ENCODE measurements at regions not wholly inside any gene's neighbourhood (a gene's known extent, or its start where the extent isn't known, plus 50 kb on each side); places are given as distances from the start of the nearest gene placed in this dataset.
"Not testable (repeated sequence)": the region's sequence is repeated elsewhere in the genome, so short reads cannot be mapped to it uniquely, and the experiment has no call there.

- not testable (repeated sequence) for DNase-seq
These were observed 131.9 kb downstream of the CWH43 start for GRCh38 chr4:49117951-49118350.

- DNase-seq, result not testable (repeated sequence)
These were observed 132.5 kb downstream of the CWH43 start for GRCh38 chr4:49118379-49119212.

- DNase-seq, result not testable (repeated sequence)
These were observed 133.3 kb downstream of the CWH43 start for GRCh38 chr4:49119345-49119744.

- not testable (repeated sequence) for DNase-seq
These were observed 134.1 kb downstream of the CWH43 start for GRCh38 chr4:49120042-49120779.

GRCh38 chr4:49120804-49121203 lies 134.7 kb downstream of the CWH43 start:
- not testable (repeated sequence) for DNase-seq

- DNase-seq, result not testable (repeated sequence)
These were observed 140.4 kb downstream of the CWH43 start for GRCh38 chr4:49126443-49126842.

- not testable (repeated sequence) for DNase-seq
These were observed 140.8 kb downstream of the CWH43 start for GRCh38 chr4:49126858-49127257.

- DNase-seq, result not testable (repeated sequence)
These were observed 143.3 kb downstream of the CWH43 start for GRCh38 chr4:49129385-49129784.

GRCh38 chr4:49129870-49130269 lies 143.8 kb downstream of the CWH43 start:
- not testable (repeated sequence) for DNase-seq

GRCh38 chr4:49130724-49131123 lies 144.6 kb downstream of the CWH43 start:
- DNase-seq, result not testable (repeated sequence)

GRCh38 chr4:49137043-49137442 lies 151.0 kb downstream of the CWH43 start:
- not testable (repeated sequence) for DNase-seq

- DNase-seq, result not testable (repeated sequence)
These were observed 151.9 kb downstream of the CWH43 start for GRCh38 chr4:49137961-49138360.

- DNase-seq, result not testable (repeated sequence)
These were observed 152.7 kb downstream of the CWH43 start for GRCh38 chr4:49138818-49139217.

GRCh38 chr4:49139513-49139912 lies 153.4 kb downstream of the CWH43 start:
- DNase-seq, result not testable (repeated sequence)

GRCh38 chr4:49140351-49140750 lies 154.3 kb downstream of the CWH43 start:
- not testable (repeated sequence) for DNase-seq

- DNase-seq, result not testable (repeated sequence)
These were observed 155.9 kb downstream of the CWH43 start for GRCh38 chr4:49141955-49142354.

- not testable (repeated sequence) for DNase-seq
These were observed 161.1 kb downstream of the CWH43 start for GRCh38 chr4:49147143-49147542.

GRCh38 chr4:49147596-49147995 lies 161.5 kb downstream of the CWH43 start:
- DNase-seq, result not testable (repeated sequence)

GRCh38 chr4:49149006-49149975 lies 163.2 kb downstream of the CWH43 start:
- not testable (repeated sequence) for DNase-seq

GRCh38 chr4:49150351-49151083 lies 164.4 kb downstream of the CWH43 start:
- not testable (repeated sequence) for DNase-seq

- not testable (repeated sequence) for DNase-seq
These were observed 166.9 kb downstream of the CWH43 start for GRCh38 chr4:49153011-49153410.
